ENCODE measurements at regions not wholly inside any gene's neighbourhood (a gene's known extent, or its start where the extent isn't known, plus 50 kb on each side); places are given as distances from the start of the nearest gene placed in this dataset.

GRCh38 chr4:18847249-18847890 lies 825.8 kb upstream of the LCORL start:
- Mint-ChIP-seq H3K9me3 (peaks cover 10% of the 10 kb centered on the region), H3K4me1 (no peaks in the 10 kb centered on the region), H3K36me3 (ENCODE audit: low read depth) (no peaks in the 10 kb centered on the region), H3K4me3 (no peak overlapping the region), H3K27me3 (ENCODE audit: low read depth) (no peaks in the 10 kb centered on the region), H3K27ac (ENCODE audit: unreplicated experiment) (no peak overlapping the region)
- no peak for TF ChIP-seq CTCF (conservative IDR thresholded peaks at IDR 0.05)
- no peak for DNase-seq (ENCODE audit: low read depth, low spot score)

- Mint-ChIP-seq H3K27ac (ENCODE audit: unreplicated experiment) (no peak overlapping the region), H3K9me3 (peaks cover 10% of the 10 kb centered on the region), H3K36me3 (ENCODE audit: low read depth) (peaks cover 5% of the 10 kb centered on the region), H3K27me3 (ENCODE audit: low read depth) (no peaks in the 10 kb centered on the region), H3K4me1 (no peaks in the 10 kb centered on the region), H3K4me3 (no peak overlapping the region)
- no peak for TF ChIP-seq CTCF (conservative IDR thresholded peaks at IDR 0.05)
- no peak for DNase-seq (ENCODE audit: low read depth, low spot score)
Observed at GRCh38 chr4:18846313-18846712, 824.8 kb upstream of the LCORL start.

- Mint-ChIP-seq H3K4me1 (no peaks in the 10 kb centered on the region), H3K27me3 (ENCODE audit: low read depth) (no peaks in the 10 kb centered on the region), H3K4me3 (no peak overlapping the region), H3K36me3 (ENCODE audit: low read depth) (peaks cover 5% of the 10 kb centered on the region), H3K9me3 (peaks cover 10% of the 10 kb centered on the region), H3K27ac (ENCODE audit: unreplicated experiment) (no peak overlapping the region)
- TF ChIP-seq CTCF (conservative IDR thresholded peaks at IDR 0.05): no peak
- DNase-seq (ENCODE audit: low read depth, low spot score): no peak
Observed at GRCh38 chr4:18844726-18845125, 823.2 kb upstream of the LCORL start.

- H3K4me1 Mint-ChIP-seq: no peaks in the 10 kb centered on the region
- no peak overlapping the region for H3K27ac Mint-ChIP-seq (ENCODE audit: unreplicated experiment)
- H3K4me3 Mint-ChIP-seq: no peak overlapping the region
- H3K27me3 Mint-ChIP-seq (ENCODE audit: low read depth): no peaks in the 10 kb centered on the region
- no peak for TF ChIP-seq CTCF (conservative IDR thresholded peaks at IDR 0.05)
- no peak for DNase-seq (ENCODE audit: low read depth, low spot score)
- peaks cover 6% of the 10 kb centered on the region for H3K9me3 Mint-ChIP-seq
- H3K36me3 Mint-ChIP-seq (ENCODE audit: low read depth): peaks cover 5% of the 10 kb centered on the region
Observed at GRCh38 chr4:18842431-18842830, 820.9 kb upstream of the LCORL start.

GRCh38 chr4:18840481-18840880 lies 818.9 kb upstream of the LCORL start:
- peaks cover 5% of the 10 kb centered on the region for H3K9me3 Mint-ChIP-seq
- peaks cover 5% of the 10 kb centered on the region for H3K36me3 Mint-ChIP-seq (ENCODE audit: low read depth)
- no peak for TF ChIP-seq CTCF (conservative IDR thresholded peaks at IDR 0.05)
- no peak overlapping the region for H3K27ac Mint-ChIP-seq (ENCODE audit: unreplicated experiment)
- H3K4me1 Mint-ChIP-seq: no peaks in the 10 kb centered on the region
- no peak overlapping the region for H3K4me3 Mint-ChIP-seq
- DNase-seq (ENCODE audit: low read depth, low spot score): no peak
- no peaks in the 10 kb centered on the region for H3K27me3 Mint-ChIP-seq (ENCODE audit: low read depth)
